Kidney (tissue), 13 donors: ENCODE measurements at regions not wholly inside any gene's neighbourhood (a gene's known extent, or its start where the extent isn't known, plus 50 kb on each side); places are given as distances from the start of the nearest gene placed in this dataset.

Source experiments
- DNase-seq, 5 donors: peaks; one replicate each; pipeline ENCODE4 v3.0.0-alpha.2; 2013 to 2020
- FAIRE-seq: peaks from 2 replicates; lab custom pipeline; 2012; peaks lifted over from hg19 to GRCh38; lab: Jason Lieb, UNC
- H3K27ac ChIP-seq, 2 donors: one replicate each; pipeline ENCODE4 v1.7.0; 2013; ENCODE audit warnings: low read depth in 2 of 2, low read length in 2 of 2, inconsistent platforms in 1 of 2
- H3K27me3 ChIP-seq: one replicate; pipeline ENCODE4 v1.7.1; 2013; ENCODE audit warnings: low read length, inconsistent platforms; ENCODE audit not compliant: control insufficient read depth, insufficient read depth
- H3K36me3 ChIP-seq, 3 donors: one replicate each; pipeline versions ENCODE4 v1.7.0 to v1.7.1; 2013; ENCODE audit warnings: low read length in 3 of 3, control low read depth in 1 of 3, inconsistent platforms in 1 of 3; ENCODE audit not compliant: insufficient read depth in 3 of 3, control insufficient read depth in 2 of 3
- H3K4me1 ChIP-seq, 3 donors: one replicate each; pipeline versions ENCODE4 v1.7.0 to v1.7.1; 2013; ENCODE audit warnings: low read length in 3 of 3, inconsistent platforms in 1 of 3, low read depth in 1 of 3; ENCODE audit not compliant: control insufficient read depth in 2 of 3, insufficient read depth in 2 of 3
- H3K4me3 ChIP-seq, 3 donors: one replicate each; pipeline versions ENCODE4 v1.7.0 to v1.8.1; 2013; ENCODE audit warnings: low read length in 3 of 3, control low read depth in 1 of 3, inconsistent platforms in 1 of 3
- H3K9ac ChIP-seq, 3 donors: one replicate each; pipeline versions ENCODE4 v1.7.0 to v1.7.1; 2013; ENCODE audit warnings: low read length in 3 of 3, control low read depth in 1 of 3, inconsistent platforms in 1 of 3
- H3K9me3 ChIP-seq, 3 donors: one replicate each; pipeline versions ENCODE4 v1.7.0 to v1.7.1; 2013; ENCODE audit warnings: low read length in 3 of 3, control low read depth in 1 of 3, inconsistent platforms in 1 of 3; ENCODE audit not compliant: control insufficient read depth in 2 of 3, insufficient read depth in 1 of 3
- intact Hi-C: fragments of 100-400 bp; cut with DNase I; formaldehyde crosslinking; loops from one replicate; pipeline ENCODE4 v1.11.1; 2022
- TF ChIP-seq, protein P1 (sequence below): IDR thresholded peaks from 3 replicates; pipeline ENCODE4 v1.5.1; 2012; ENCODE audit warnings: mild to moderate bottlenecking, moderate library complexity, borderline replicate concordance; ENCODE audit not compliant: insufficient read depth; ENCODE audit errors: extremely low read depth
- donor health status: control.
- donor health status: control.
- donor health status: control.
- donor health status: control.
- donor health status: control.
- donor health status: DM: yes; HTN: yes; CAD: no.
- donor health status: Normal renal cell carcinoma (clear cell type).

DNA sequence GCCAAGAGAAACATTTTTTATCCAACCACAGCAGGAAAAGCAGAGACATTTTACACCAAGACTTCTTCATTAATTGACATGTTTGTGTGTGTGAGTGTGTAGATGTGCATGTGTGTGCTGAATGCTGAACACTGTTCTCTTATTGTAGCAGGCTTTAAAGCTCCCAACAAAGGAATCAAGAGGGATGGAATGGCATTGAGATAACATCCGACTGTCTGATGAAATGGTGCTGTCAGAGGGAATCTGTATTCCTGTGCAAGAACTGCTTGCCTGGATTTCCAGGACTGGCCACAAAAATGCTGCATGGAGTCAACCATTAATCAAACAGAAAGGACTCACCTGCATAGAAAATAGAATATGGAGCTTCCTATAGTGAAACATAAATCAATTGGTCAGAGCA, 354.0 kb downstream of the UQCRFS1 start:
- no peaks in the 10 kb centered on the region for H3K4me1 ChIP-seq
- no peak overlapping the region for H3K4me3 ChIP-seq
- DNase-seq (no peak), FAIRE-seq (no peak)
- H3K9ac ChIP-seq: no peak overlapping the region
- no peaks in the 10 kb centered on the region for H3K9me3 ChIP-seq
- no peak overlapping the region for H3K27ac ChIP-seq
- intact Hi-C loops: no loop called here
- TF ChIP-seq, protein P1, sequence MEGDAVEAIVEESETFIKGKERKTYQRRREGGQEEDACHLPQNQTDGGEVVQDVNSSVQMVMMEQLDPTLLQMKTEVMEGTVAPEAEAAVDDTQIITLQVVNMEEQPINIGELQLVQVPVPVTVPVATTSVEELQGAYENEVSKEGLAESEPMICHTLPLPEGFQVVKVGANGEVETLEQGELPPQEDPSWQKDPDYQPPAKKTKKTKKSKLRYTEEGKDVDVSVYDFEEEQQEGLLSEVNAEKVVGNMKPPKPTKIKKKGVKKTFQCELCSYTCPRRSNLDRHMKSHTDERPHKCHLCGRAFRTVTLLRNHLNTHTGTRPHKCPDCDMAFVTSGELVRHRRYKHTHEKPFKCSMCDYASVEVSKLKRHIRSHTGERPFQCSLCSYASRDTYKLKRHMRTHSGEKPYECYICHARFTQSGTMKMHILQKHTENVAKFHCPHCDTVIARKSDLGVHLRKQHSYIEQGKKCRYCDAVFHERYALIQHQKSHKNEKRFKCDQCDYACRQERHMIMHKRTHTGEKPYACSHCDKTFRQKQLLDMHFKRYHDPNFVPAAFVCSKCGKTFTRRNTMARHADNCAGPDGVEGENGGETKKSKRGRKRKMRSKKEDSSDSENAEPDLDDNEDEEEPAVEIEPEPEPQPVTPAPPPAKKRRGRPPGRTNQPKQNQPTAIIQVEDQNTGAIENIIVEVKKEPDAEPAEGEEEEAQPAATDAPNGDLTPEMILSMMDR: no peak
- no peaks in the 10 kb centered on the region for H3K27me3 ChIP-seq
- H3K36me3 ChIP-seq: no peaks in the 10 kb centered on the region

GRCh38 chr19:28857967-28858366, 355.0 kb downstream of the UQCRFS1 start:
- intact Hi-C loops: no loop called here
- Histone ChIP-seq H3K9me3 (no peaks in the 10 kb centered on the region), H3K9ac (no peak overlapping the region), H3K4me1 (no peaks in the 10 kb centered on the region), H3K27ac (no peak overlapping the region), H3K27me3 (no peaks in the 10 kb centered on the region), H3K36me3 (no peaks in the 10 kb centered on the region), H3K4me3 (no peak overlapping the region)
- DNase-seq (no peak), FAIRE-seq (no peak)
- TF ChIP-seq, protein P1: no peak

DNA sequence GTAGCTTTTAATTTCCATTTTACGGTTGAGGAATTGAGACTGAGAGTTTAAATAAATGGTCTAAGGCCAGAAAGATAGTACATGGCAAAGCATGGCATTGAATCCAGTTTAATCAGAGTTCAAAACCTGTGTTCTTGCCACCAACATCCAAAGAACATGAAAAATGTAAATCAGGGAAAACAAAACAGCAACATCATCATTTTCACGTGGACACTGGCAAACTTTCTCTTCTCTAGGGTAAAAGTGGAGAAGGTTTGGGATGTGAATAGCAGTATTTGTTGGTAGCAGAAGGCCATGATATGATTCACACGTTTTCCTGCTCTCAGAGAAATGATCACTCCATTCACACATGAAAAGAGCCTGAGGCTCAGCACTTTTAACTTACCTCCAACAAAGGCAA, 357.7 kb downstream of the UQCRFS1 start:
- Histone ChIP-seq H3K4me3 (no peak overlapping the region), H3K36me3 (no peaks in the 10 kb centered on the region), H3K9ac (no peak overlapping the region), H3K27ac (no peak overlapping the region), H3K27me3 (no peaks in the 10 kb centered on the region), H3K4me1 (no peaks in the 10 kb centered on the region), H3K9me3 (no peaks in the 10 kb centered on the region)
- TF ChIP-seq, protein P1: no peak
- no peak for DNase-seq
- intact Hi-C loops: no loop called here
- no peak for FAIRE-seq

- no peaks in the 10 kb centered on the region for H3K36me3 ChIP-seq
- H3K4me1 ChIP-seq: no peaks in the 10 kb centered on the region
- H3K9me3 ChIP-seq: no peaks in the 10 kb centered on the region
- H3K9ac ChIP-seq: no peak overlapping the region
- H3K27me3 ChIP-seq: no peaks in the 10 kb centered on the region
- FAIRE-seq (no peak), DNase-seq (no peak)
- intact Hi-C loops: no loop called here
- no peak overlapping the region for H3K27ac ChIP-seq
- no peak overlapping the region for H3K4me3 ChIP-seq
- TF ChIP-seq, protein P1: no peak
These were observed 365.5 kb downstream of the UQCRFS1 start for GRCh38 chr19:28847468-28847867.
